ENCODE measurements at regions not wholly inside any gene's neighbourhood (a gene's known extent, or its start where the extent isn't known, plus 50 kb on each side); places are given as distances from the start of the nearest gene placed in this dataset.

DNA sequence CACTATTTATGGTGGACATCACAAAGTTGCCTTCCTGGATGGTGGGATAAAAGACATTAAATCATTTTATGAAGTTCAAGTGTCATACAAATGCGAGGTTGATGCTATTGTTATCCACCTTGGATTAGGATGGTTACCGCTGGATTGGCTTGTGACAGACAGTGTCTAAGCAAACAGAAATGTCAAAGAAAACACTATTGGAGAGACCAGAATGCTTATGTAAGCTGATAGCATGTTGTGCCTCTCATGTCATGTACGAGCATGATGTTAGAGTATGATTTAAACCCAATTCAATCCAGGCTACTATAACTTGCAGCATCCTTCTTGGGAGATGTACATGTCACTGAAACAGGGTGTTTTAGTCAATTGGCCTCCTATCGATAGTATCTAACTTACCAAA is 178.8 kb upstream of the C9orf72 start:
- no peak for TF ChIP-seq EGR1 (IDR thresholded peaks at IDR 0.05; ENCODE audit: low read depth)
- TF ChIP-seq SIN3A (IDR thresholded peaks at IDR 0.05; ENCODE audit: low read depth) = no peak
- TF ChIP-seq, protein P1, sequence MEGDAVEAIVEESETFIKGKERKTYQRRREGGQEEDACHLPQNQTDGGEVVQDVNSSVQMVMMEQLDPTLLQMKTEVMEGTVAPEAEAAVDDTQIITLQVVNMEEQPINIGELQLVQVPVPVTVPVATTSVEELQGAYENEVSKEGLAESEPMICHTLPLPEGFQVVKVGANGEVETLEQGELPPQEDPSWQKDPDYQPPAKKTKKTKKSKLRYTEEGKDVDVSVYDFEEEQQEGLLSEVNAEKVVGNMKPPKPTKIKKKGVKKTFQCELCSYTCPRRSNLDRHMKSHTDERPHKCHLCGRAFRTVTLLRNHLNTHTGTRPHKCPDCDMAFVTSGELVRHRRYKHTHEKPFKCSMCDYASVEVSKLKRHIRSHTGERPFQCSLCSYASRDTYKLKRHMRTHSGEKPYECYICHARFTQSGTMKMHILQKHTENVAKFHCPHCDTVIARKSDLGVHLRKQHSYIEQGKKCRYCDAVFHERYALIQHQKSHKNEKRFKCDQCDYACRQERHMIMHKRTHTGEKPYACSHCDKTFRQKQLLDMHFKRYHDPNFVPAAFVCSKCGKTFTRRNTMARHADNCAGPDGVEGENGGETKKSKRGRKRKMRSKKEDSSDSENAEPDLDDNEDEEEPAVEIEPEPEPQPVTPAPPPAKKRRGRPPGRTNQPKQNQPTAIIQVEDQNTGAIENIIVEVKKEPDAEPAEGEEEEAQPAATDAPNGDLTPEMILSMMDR (IDR thresholded peaks at IDR 0.05 in 2 of 3, conservative IDR thresholded peaks at IDR 0.05 in 1 of 3; ENCODE audit: borderline replicate concordance in 1 of 3, insufficient read depth in 1 of 3, low read depth in 2 of 3, low read length in 2 of 3) = no peak
- no peak for TF ChIP-seq POLR2AphosphoS5 (IDR thresholded peaks at IDR 0.05; ENCODE audit: low read depth, low read length)
